Esophagus muscularis mucosa (tissue), 3 donors: ENCODE measurements at regions not wholly inside any gene's neighbourhood (a gene's known extent, or its start where the extent isn't known, plus 50 kb on each side); places are given as distances from the start of the nearest gene placed in this dataset.

Source experiments
- CTCF ChIP-seq, 3 experiments: fragments of 200-600 bp in 2 of 3; fragments of 450-650 bp in 1 of 3; sonication (generic) in 2 of 3; IDR thresholded peaks; one replicate each; pipeline ENCODE4 v1.5.1; 2017 to 2019; ENCODE audit warnings: antibody characterized with exemption in 3 of 3, mild to moderate bottlenecking in 2 of 3, moderate library complexity in 1 of 3
- POLR2A ChIP-seq: fragments of 450-650 bp; IDR thresholded peaks from one replicate; pipeline ENCODE4 v1.6.1; 2017; ENCODE audit warnings: antibody characterized with exemption, moderate library complexity, mild to moderate bottlenecking, low read depth
- POLR2AphosphoS5 ChIP-seq, 2 donors: sonication (generic); formaldehyde crosslinking; IDR thresholded peaks; one replicate each; pipeline ENCODE4 v1.6.1; 2017; ENCODE audit warnings: antibody characterized with exemption in 2 of 2

DNA sequence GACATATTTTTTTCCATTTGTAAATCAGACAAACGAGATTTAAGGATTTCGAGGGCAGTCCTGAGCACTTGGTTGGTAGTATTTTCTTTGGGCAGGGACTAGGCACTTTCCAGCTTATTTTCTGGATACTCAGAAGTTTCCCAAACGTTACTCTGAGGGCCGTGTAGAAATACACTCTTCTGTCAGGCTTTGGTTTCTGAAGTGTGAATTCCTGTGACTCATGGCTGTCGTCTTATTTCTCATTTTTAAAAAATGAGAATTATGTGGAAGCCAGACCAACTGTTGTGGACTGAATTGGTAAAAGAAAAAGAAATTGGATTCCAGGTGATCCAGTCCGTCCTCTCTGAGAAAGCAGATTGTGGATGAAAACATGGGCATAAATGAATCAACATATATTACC, 658.6 kb upstream of the FANCL start:
- TF ChIP-seq CTCF (IDR thresholded peaks at IDR 0.05) (no peak), POLR2A (no peak), POLR2AphosphoS5 (IDR thresholded peaks at IDR 0.05) (no peak)
